Natural killer cell treated with Interleukin-12 subunit alpha and Interleukin-12 subunit beta and Interleukin-15 and Interleukin-18, amount 100 ng/mL, for 72 hours (primary cell): ENCODE measurements at regions not wholly inside any gene's neighbourhood (a gene's known extent, or its start where the extent isn't known, plus 50 kb on each side); places are given as distances from the start of the nearest gene placed in this dataset.

Source experiments
- ATAC-seq, 2 donors: fragments of 150-1000 bp; cut with Tn5 transposase in 1 of 2; sonication (Bioruptor Pico), chemical (Tn5 transposase) in 1 of 2; 2 replicates each; pipeline ENCODE4 v1.10.0; 2021
- DNase-seq: peaks from one replicate; pipeline ENCODE4 v3.0.0; 2022; ENCODE audit warnings: low spot score
- H3K27ac Mint-ChIP-seq, 2 donors: 1 replicate in 1 of 2; 2 replicates in 1 of 2; pipeline ENCODE4 v1.8.0; 2022; ENCODE audit warnings: mixed read lengths in 2 of 2, mild to moderate bottlenecking in 1 of 2, moderate library complexity in 1 of 2
- H3K27me3 Mint-ChIP-seq, 2 donors: 1 replicate in 1 of 2; 2 replicates in 1 of 2; pipeline ENCODE4 v1.8.0; 2022; ENCODE audit warnings: mixed read lengths in 2 of 2
- H3K36me3 Mint-ChIP-seq: one replicate; pipeline ENCODE4 v1.8.0; 2022; ENCODE audit warnings: mixed read lengths
- H3K4me1 Mint-ChIP-seq, 2 donors: 1 replicate in 1 of 2; 2 replicates in 1 of 2; pipeline ENCODE4 v1.8.0; 2022; ENCODE audit warnings: low read depth in 2 of 2, mixed read lengths in 2 of 2, mild to moderate bottlenecking in 1 of 2
- H3K4me3 Mint-ChIP-seq: one replicate; pipeline ENCODE4 v1.8.0; 2022; ENCODE audit warnings: mixed read lengths
- H3K9me3 Mint-ChIP-seq: 2 replicates; pipeline ENCODE4 v1.8.0; 2022; ENCODE audit warnings: mixed read lengths

- Mint-ChIP-seq H3K4me3 (no peak overlapping the region), H3K27me3 (peaks cover 0 to 3% of the 10 kb centered on the region in 2 donors), H3K36me3 (no peaks in the 10 kb centered on the region), H3K9me3 (no peaks in the 10 kb centered on the region), H3K27ac (no peak overlapping the region), H3K4me1 (peaks cover 14 to 25% of the 10 kb centered on the region in 2 donors)
- no peak for ATAC-seq
- DNase-seq: no peak
These were observed 208.3 kb upstream of the HDAC4 start for GRCh38 chr2:239609162-239609561.

- DNase-seq (no peak), ATAC-seq (no peak)
- Mint-ChIP-seq H3K36me3 (no peaks in the 10 kb centered on the region), H3K4me1 (peaks cover 14 to 25% of the 10 kb centered on the region in 2 donors), H3K9me3 (no peaks in the 10 kb centered on the region), H3K27me3 (peaks cover 0 to 3% of the 10 kb centered on the region in 2 donors), H3K4me3 (no peak overlapping the region), H3K27ac (no peak overlapping the region)
These were observed 207.9 kb upstream of the HDAC4 start for GRCh38 chr2:239608723-239609122.

- Mint-ChIP-seq H3K9me3 (no peaks in the 10 kb centered on the region), H3K36me3 (no peaks in the 10 kb centered on the region), H3K4me3 (no peak overlapping the region), H3K27ac (no peak overlapping the region), H3K4me1 (peaks cover 14 to 25% of the 10 kb centered on the region in 2 donors), H3K27me3 (peaks cover 0 to 3% of the 10 kb centered on the region in 2 donors)
- ATAC-seq (no peak), DNase-seq (no peak)
These were observed 207.4 kb upstream of the HDAC4 start for GRCh38 chr2:239608260-239608659.

GRCh38 chr2:239607517-239608191, 206.8 kb upstream of the HDAC4 start:
- Mint-ChIP-seq H3K27ac (no peak overlapping the region), H3K4me3 (no peak overlapping the region), H3K4me1 (peaks cover 17 to 27% of the 10 kb centered on the region in 2 donors), H3K9me3 (no peaks in the 10 kb centered on the region), H3K36me3 (no peaks in the 10 kb centered on the region), H3K27me3 (peaks cover 0 to 3% of the 10 kb centered on the region in 2 donors)
- DNase-seq (no peak), ATAC-seq (no peak)

- peak overlapping the region in 1 of 2 donors; percentile 11 for H3K27ac Mint-ChIP-seq
- H3K9me3 Mint-ChIP-seq: no peaks in the 10 kb centered on the region
- peaks cover 0 to 3% of the 10 kb centered on the region in 2 donors for H3K27me3 Mint-ChIP-seq
- no peaks in the 10 kb centered on the region for H3K36me3 Mint-ChIP-seq
- H3K4me3 Mint-ChIP-seq: no peak overlapping the region
- DNase-seq (no peak), ATAC-seq (no peak)
- H3K4me1 Mint-ChIP-seq: peaks cover 24 to 34% of the 10 kb centered on the region in 2 donors
These were observed 206.1 kb upstream of the HDAC4 start for GRCh38 chr2:239606741-239607516.

- no peaks in the 10 kb centered on the region for H3K9me3 Mint-ChIP-seq
- H3K36me3 Mint-ChIP-seq: no peaks in the 10 kb centered on the region
- DNase-seq (no peak), ATAC-seq (no peak)
- H3K4me3 Mint-ChIP-seq: peak overlapping the region; percentile 12
- H3K4me1 Mint-ChIP-seq: peaks cover 28 to 40% of the 10 kb centered on the region in 2 donors
- peaks cover 0 to 3% of the 10 kb centered on the region in 2 donors for H3K27me3 Mint-ChIP-seq
- peak overlapping the region in 1 of 2 donors; percentile 11 for H3K27ac Mint-ChIP-seq
These were observed 205.2 kb upstream of the HDAC4 start for GRCh38 chr2:239605976-239606375.

DNA sequence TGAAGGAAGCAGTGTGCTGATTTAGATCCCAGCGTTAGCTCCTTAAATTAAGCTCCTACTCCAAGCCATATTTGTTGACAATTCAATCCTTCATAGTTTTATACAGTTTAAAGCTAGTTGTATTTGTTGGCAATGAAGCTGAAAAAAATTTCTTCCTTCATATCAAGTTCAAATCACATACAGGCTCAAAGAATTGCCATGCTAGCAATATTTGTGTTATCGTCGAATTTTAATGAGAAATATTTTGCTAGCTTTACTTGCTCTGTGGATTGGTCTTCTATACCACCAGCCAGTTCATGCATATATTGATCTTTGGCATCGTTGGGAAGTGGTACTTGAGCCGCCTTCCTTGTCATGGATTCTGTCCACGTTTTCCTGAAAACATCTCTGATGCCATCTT, 204.6 kb upstream of the HDAC4 start:
- DNase-seq: no peak
- Mint-ChIP-seq H3K27ac (no peak overlapping the region), H3K36me3 (no peaks in the 10 kb centered on the region), H3K27me3 (peaks cover 0 to 3% of the 10 kb centered on the region in 2 donors), H3K4me3 (peak overlapping the region; percentile 12), H3K9me3 (no peaks in the 10 kb centered on the region), H3K4me1 (peaks cover 28 to 40% of the 10 kb centered on the region in 2 donors)
- no peak for ATAC-seq

DNA sequence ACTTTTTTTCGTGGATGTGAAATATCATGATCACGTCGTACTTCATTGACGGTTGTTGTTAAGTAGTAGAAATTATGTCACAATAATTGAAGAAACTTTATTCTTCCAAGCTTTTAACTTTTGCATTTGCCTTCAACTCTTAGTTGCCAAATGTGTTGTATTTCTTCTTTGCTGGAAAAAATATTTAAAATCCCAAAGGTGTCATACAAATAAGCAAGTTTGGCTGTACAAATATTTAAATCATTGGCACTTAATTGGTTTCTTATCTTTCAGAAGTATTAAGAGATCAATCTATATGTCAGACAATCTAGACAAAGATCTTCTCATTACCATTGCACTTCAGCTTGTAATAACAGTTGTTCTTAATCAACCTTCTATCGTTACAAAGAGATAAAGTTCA, 204.0 kb upstream of the HDAC4 start:
- H3K27ac Mint-ChIP-seq: no peak overlapping the region
- H3K36me3 Mint-ChIP-seq: no peaks in the 10 kb centered on the region
- no peak overlapping the region for H3K4me3 Mint-ChIP-seq
- no peak for DNase-seq
- H3K9me3 Mint-ChIP-seq: no peaks in the 10 kb centered on the region
- H3K27me3 Mint-ChIP-seq: peaks cover 0 to 3% of the 10 kb centered on the region in 2 donors
- peaks cover 27 to 37% of the 10 kb centered on the region in 2 donors for H3K4me1 Mint-ChIP-seq
- no peak for ATAC-seq

GRCh38 chr2:239603411-239604356, 202.9 kb upstream of the HDAC4 start:
- ATAC-seq (no peak), DNase-seq (no peak)
- Mint-ChIP-seq H3K36me3 (no peaks in the 10 kb centered on the region), H3K27me3 (peaks cover 0 to 3% of the 10 kb centered on the region in 2 donors), H3K4me3 (no peak overlapping the region), H3K9me3 (no peaks in the 10 kb centered on the region), H3K4me1 (peaks cover 19 to 39% of the 10 kb centered on the region in 2 donors), H3K27ac (no peak overlapping the region)

- Mint-ChIP-seq H3K9me3 (no peaks in the 10 kb centered on the region), H3K4me1 (peaks cover 23 to 34% of the 10 kb centered on the region in 2 donors), H3K36me3 (no peaks in the 10 kb centered on the region), H3K27ac (no peak overlapping the region), H3K4me3 (peak overlapping the region; percentile 55), H3K27me3 (peaks cover 0 to 3% of the 10 kb centered on the region in 2 donors)
- DNase-seq (no peak), ATAC-seq (peak; percentile 51 to 87)
These were observed 201.8 kb upstream of the HDAC4 start for GRCh38 chr2:239602290-239603282.

GRCh38 chr2:239601880-239602279, 201.1 kb upstream of the HDAC4 start:
- no peak for DNase-seq
- Mint-ChIP-seq H3K27me3 (no peaks in the 10 kb centered on the region), H3K27ac (no peak overlapping the region), H3K36me3 (no peaks in the 10 kb centered on the region), H3K9me3 (no peaks in the 10 kb centered on the region), H3K4me1 (peaks cover 23 to 34% of the 10 kb centered on the region in 2 donors), H3K4me3 (peak overlapping the region; percentile 55)
- peak in 1 of 2 donors; percentile 29 for ATAC-seq

DNA sequence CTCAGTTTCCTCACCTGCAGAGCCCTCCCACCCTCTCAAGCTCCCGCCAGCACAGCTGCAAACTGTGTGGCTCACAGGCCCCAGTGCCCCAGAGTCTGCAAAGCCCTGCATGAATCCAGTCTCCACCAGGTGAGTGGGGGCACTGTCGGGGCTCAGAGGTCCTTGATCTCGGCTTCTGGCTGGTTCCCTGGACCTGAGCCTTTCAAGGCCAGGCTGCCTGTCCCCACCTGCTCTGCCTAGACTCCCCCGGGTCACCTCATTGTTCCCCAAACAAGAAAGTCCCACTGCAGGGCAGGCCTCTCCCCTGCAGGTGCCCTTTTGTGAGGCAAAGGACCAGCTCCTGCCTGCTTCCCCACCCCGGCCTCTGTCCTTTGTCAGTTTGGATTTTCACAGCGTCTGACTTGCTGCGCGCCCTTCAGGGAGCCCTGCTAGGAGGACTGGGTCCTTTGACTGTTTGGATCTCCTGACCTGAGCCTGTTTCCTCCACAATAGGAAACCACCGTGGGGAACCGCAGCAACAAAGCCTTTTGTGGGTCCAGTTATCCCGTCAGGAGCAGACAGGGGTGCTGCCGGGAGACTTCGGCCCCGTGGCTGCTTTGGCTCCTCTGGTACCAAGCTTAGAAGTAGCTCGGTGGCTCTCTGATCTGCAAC, 200.5 kb upstream of the HDAC4 start:
- H3K27ac Mint-ChIP-seq: no peak overlapping the region
- H3K4me3 Mint-ChIP-seq: no peak overlapping the region
- H3K27me3 Mint-ChIP-seq: no peaks in the 10 kb centered on the region
- no peak for ATAC-seq
- DNase-seq: no peak
- peaks cover 23 to 28% of the 10 kb centered on the region in 2 donors for H3K4me1 Mint-ChIP-seq
- H3K36me3 Mint-ChIP-seq: no peaks in the 10 kb centered on the region
- H3K9me3 Mint-ChIP-seq: no peaks in the 10 kb centered on the region
